HG02973 (cell line): ENCODE measurements at regions not wholly inside any gene's neighbourhood (a gene's known extent, or its start where the extent isn't known, plus 50 kb on each side); places are given as distances from the start of the nearest gene placed in this dataset.
A peak's percentile ranks its signal among the peaks of the same experiment; 100 is the strongest.
"Not testable (repeated sequence)": the region's sequence is repeated elsewhere in the genome, so short reads cannot be mapped to it uniquely, and the experiment has no call there.

Experiments used
- ATAC-seq: cut with Tn5 transposase; IDR thresholded peaks from one replicate; pipeline ENCODE4 v1.9.1; 2021; ENCODE audit warnings: moderate library complexity; ENCODE audit not compliant: unreplicated experiment

- no peak for ATAC-seq
Observed at GRCh38 chrX:65971151-65971550, 68.7 kb downstream of the VSIG4 start.

GRCh38 chrX:65967159-65967558, 72.7 kb downstream of the VSIG4 start:
- not testable (repeated sequence) for ATAC-seq

- ATAC-seq = no peak
Observed at GRCh38 chrX:65961714-65962113, 78.2 kb downstream of the VSIG4 start.

- ATAC-seq = no peak
Observed at GRCh38 chrX:65948103-65948502, 91.8 kb downstream of the VSIG4 start.

- ATAC-seq = no peak
Observed at GRCh38 chrX:65941775-65942174, 98.1 kb downstream of the VSIG4 start.

- ATAC-seq = no peak
Observed at GRCh38 chrX:65933085-65933589, 106.7 kb downstream of the VSIG4 start.

GRCh38 chrX:65932173-65933084, 107.5 kb downstream of the VSIG4 start:
- no peak for ATAC-seq

- ATAC-seq = no peak
Observed at GRCh38 chrX:65928522-65928921, 111.4 kb downstream of the VSIG4 start.

GRCh38 chrX:65927386-65927785, 112.5 kb downstream of the VSIG4 start:
- ATAC-seq = not testable (repeated sequence)

- peak; percentile 59 for ATAC-seq
Observed at GRCh38 chrX:65926095-65927019, 113.5 kb downstream of the VSIG4 start.

- ATAC-seq = no peak
Observed at GRCh38 chrX:65925592-65925991, 114.3 kb downstream of the VSIG4 start.

GRCh38 chrX:65925005-65925404, 114.9 kb downstream of the VSIG4 start:
- no peak for ATAC-seq

GRCh38 chrX:65921363-65921762, 118.5 kb downstream of the VSIG4 start:
- ATAC-seq = no peak

- no peak for ATAC-seq
Observed at GRCh38 chrX:65920620-65921019, 119.3 kb downstream of the VSIG4 start.

- no peak for ATAC-seq
Observed at GRCh38 chrX:65910899-65911298, 129.0 kb downstream of the VSIG4 start.

GRCh38 chrX:65903750-65904149, 136.1 kb downstream of the VSIG4 start:
- ATAC-seq = no peak

- ATAC-seq = no peak
Observed at GRCh38 chrX:65902011-65902410, 137.9 kb downstream of the VSIG4 start.

GRCh38 chrX:65900850-65901844, 138.7 kb downstream of the VSIG4 start:
- no peak for ATAC-seq

- no peak for ATAC-seq
Observed at GRCh38 chrX:65894133-65894532, 145.7 kb downstream of the VSIG4 start.

GRCh38 chrX:65891817-65892216, 148.1 kb downstream of the VSIG4 start:
- not testable (repeated sequence) for ATAC-seq
